Osteoblast (primary cell): ENCODE measurements at regions not wholly inside any gene's neighbourhood (a gene's known extent, or its start where the extent isn't known, plus 50 kb on each side); places are given as distances from the start of the nearest gene placed in this dataset.
A peak's percentile ranks its signal among the peaks of the same experiment; 100 is the strongest.

Experiments
- DNase-seq: peaks from one replicate; pipeline ENCODE4 v3.0.0; 2011; ENCODE audit warnings: low spot score, mixed read lengths; ENCODE audit not compliant: insufficient read length; ENCODE audit errors: missing footprints
- H2AFZ ChIP-seq: 2 replicates; pipeline ENCODE4 v1.6.0; 2011; ENCODE audit warnings: mild to moderate bottlenecking, low read length
- H3K27ac ChIP-seq: 2 replicates; pipeline ENCODE4 v1.5.1; 2011; ENCODE audit warnings: mild to moderate bottlenecking, low read depth, low read length, moderate library complexity
- H3K27me3 ChIP-seq: 2 replicates; pipeline ENCODE4 v1.6.0; 2012; ENCODE audit warnings: mild to moderate bottlenecking, control low read depth, inconsistent platforms, low read length, moderate library complexity; ENCODE audit not compliant: insufficient read depth
- H3K36me3 ChIP-seq: 2 replicates; pipeline ENCODE4 v1.5.1; 2011; ENCODE audit warnings: mild to moderate bottlenecking, low read length, control low read depth, moderate library complexity; ENCODE audit not compliant: insufficient read depth
- H3K4me1 ChIP-seq: 2 replicates; pipeline ENCODE4 v1.5.1; 2011; ENCODE audit warnings: mild to moderate bottlenecking, low read length, control low read depth, moderate library complexity; ENCODE audit not compliant: insufficient read depth
- H3K4me2 ChIP-seq: 2 replicates; pipeline ENCODE4 v1.6.0; 2011; ENCODE audit warnings: mild to moderate bottlenecking, low read length; ENCODE audit not compliant: insufficient read depth
- H3K4me3 ChIP-seq: fragments of 200-600 bp; sonication (generic); 3 replicates; pipeline ENCODE4 v1.5.1; 2012; ENCODE audit warnings: mild to moderate bottlenecking, low read length, inconsistent platforms; ENCODE audit not compliant: insufficient read depth
- H3K79me2 ChIP-seq: 2 replicates; pipeline ENCODE4 v1.6.0; 2012; ENCODE audit warnings: mild to moderate bottlenecking, low read length, control low read depth, inconsistent platforms; ENCODE audit not compliant: insufficient read depth
- H3K9me3 ChIP-seq: 2 replicates; pipeline ENCODE4 v1.5.1; 2011; ENCODE audit warnings: low read depth, low read length, control low read depth
- H4K20me1 ChIP-seq: 2 replicates; pipeline ENCODE4 v1.6.0; 2012; ENCODE audit warnings: mild to moderate bottlenecking, low read length, control low read depth; ENCODE audit not compliant: insufficient read depth
- TF ChIP-seq, protein P1 (sequence below): IDR thresholded peaks from 2 replicates; pipeline ENCODE4 v1.5.1; 2011; ENCODE audit warnings: mild to moderate bottlenecking, low read depth, low read length, moderate library complexity; ENCODE audit errors: extremely low read depth

DNA sequence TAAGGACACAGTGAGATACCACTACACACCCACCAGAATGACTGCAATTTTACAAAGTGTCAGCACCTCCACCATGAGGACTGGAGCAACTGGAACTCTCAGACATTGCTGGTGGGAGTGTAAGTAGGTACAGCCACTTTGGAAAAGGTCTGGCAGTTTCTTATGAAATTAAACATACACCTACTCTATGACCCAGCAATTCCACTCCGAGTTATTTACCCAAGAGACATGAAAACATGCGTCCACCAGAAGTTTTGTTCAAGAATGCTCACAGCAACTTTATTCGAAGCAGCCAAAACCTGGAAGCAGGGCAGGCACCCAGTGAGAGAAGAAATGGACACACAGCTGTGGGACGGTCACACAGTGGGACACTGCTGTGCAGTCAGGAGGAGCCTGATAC lies 384.0 kb downstream of the SOX9 start:
- Histone ChIP-seq H3K4me2 (no peak overlapping the region), H3K27me3 (no peaks in the 10 kb centered on the region), H3K36me3 (no peaks in the 10 kb centered on the region), H3K79me2 (peaks cover 17% of the 10 kb centered on the region), H2AFZ (no peak overlapping the region), H3K4me3 (no peak overlapping the region), H3K4me1 (peaks cover 5% of the 10 kb centered on the region), H3K9me3 (no peaks in the 10 kb centered on the region), H3K27ac (no peak overlapping the region), H4K20me1 (no peaks in the 10 kb centered on the region)
- TF ChIP-seq, protein P1, sequence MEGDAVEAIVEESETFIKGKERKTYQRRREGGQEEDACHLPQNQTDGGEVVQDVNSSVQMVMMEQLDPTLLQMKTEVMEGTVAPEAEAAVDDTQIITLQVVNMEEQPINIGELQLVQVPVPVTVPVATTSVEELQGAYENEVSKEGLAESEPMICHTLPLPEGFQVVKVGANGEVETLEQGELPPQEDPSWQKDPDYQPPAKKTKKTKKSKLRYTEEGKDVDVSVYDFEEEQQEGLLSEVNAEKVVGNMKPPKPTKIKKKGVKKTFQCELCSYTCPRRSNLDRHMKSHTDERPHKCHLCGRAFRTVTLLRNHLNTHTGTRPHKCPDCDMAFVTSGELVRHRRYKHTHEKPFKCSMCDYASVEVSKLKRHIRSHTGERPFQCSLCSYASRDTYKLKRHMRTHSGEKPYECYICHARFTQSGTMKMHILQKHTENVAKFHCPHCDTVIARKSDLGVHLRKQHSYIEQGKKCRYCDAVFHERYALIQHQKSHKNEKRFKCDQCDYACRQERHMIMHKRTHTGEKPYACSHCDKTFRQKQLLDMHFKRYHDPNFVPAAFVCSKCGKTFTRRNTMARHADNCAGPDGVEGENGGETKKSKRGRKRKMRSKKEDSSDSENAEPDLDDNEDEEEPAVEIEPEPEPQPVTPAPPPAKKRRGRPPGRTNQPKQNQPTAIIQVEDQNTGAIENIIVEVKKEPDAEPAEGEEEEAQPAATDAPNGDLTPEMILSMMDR = no peak
- no peak for DNase-seq

DNA sequence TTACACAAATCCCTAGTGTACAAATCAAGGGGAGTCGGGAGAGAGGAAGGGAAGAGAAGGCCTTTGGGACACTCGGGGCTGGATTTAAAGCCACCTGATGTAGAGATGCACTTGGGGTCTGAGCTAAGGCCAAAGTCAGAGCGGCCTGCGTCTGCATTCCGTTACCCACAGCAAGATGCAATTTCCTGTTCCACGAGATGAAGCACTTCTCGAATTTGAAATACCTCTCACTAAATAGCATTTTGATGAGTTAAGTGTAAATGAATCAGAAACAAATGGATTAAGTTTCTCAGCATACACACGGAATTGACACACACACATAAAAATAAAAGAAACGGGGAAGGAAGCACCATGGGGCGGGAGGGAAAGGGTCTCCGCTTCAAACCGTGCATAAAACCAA lies 386.0 kb downstream of the SOX9 start:
- Histone ChIP-seq H4K20me1 (no peaks in the 10 kb centered on the region), H3K27me3 (no peaks in the 10 kb centered on the region), H3K4me1 (peaks cover 11% of the 10 kb centered on the region), H3K27ac (no peak overlapping the region), H3K36me3 (no peaks in the 10 kb centered on the region), H2AFZ (no peak overlapping the region), H3K9me3 (no peaks in the 10 kb centered on the region), H3K4me2 (no peak overlapping the region), H3K4me3 (no peak overlapping the region), H3K79me2 (peaks cover 12% of the 10 kb centered on the region)
- no peak for DNase-seq
- TF ChIP-seq, protein P1 = no peak

DNA sequence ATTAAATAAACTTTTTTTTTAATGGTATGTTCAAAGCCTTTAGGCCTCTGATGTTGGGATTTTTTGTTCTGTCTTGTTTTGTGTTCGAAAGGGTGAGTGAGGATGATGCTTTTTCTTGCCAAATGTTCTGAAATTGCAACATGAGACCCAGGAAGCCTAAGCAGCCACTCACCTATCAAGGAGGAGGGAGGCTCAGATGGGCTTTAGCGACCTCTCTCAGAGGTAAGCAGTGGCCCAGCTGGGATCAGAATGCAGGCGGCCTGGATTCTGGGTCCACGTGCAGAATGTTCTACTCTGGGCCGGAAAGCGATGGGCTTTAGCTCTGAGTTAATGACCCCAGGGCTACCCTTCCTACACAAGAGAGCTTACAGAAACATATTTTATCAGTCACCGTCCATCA lies 386.6 kb downstream of the SOX9 start:
- Histone ChIP-seq H3K4me2 (no peak overlapping the region), H3K79me2 (peaks cover 12% of the 10 kb centered on the region), H3K4me1 (peaks cover 6% of the 10 kb centered on the region), H4K20me1 (peaks cover 2% of the 10 kb centered on the region), H3K27me3 (no peaks in the 10 kb centered on the region), H3K9me3 (no peaks in the 10 kb centered on the region), H2AFZ (no peak overlapping the region), H3K36me3 (no peaks in the 10 kb centered on the region), H3K27ac (no peak overlapping the region), H3K4me3 (no peak overlapping the region)
- DNase-seq = no peak
- TF ChIP-seq, protein P1 = no peak

DNA sequence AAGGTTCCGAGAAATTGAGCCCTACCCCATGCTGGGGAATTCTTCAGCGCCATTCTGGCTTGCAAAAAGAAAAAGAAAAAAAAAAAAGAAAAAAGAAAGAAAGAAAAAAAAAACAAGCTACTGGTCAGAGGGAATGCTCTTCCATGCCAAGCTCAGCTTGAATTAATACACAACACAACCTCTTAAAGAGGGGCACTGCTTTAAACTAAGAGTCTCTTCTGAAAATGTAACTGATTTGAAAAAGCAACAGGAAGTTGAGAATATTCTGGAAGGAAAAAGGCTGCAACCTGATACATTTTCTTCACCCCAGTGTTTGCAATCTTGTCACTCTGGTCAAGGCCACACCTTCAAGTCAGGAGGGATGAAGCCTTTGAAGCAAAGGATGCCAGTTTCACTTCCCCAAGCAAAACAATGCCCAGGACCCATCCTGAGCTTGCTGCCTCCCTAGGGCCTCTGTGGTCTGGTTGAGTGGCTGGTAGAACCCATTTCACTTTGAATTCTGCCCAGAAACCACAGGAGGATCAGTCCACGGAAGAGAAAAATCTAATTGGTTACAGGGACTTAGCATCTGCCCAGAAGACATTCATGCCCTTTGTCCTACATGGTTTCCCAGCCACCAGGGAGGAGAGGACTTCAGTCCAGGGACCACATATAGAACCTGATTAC lies 389.7 kb downstream of the SOX9 start:
- TF ChIP-seq, protein P1 = no peak
- peak overlapping the region; percentile 49 for H2AFZ ChIP-seq
- H3K36me3 ChIP-seq = no peaks in the 10 kb centered on the region
- DNase-seq = no peak
- no peaks in the 10 kb centered on the region for H3K9me3 ChIP-seq
- no peak overlapping the region for H3K27ac ChIP-seq
- H4K20me1 ChIP-seq = peaks cover 13% of the 10 kb centered on the region
- H3K27me3 ChIP-seq = no peaks in the 10 kb centered on the region
- H3K79me2 ChIP-seq = peaks cover 18% of the 10 kb centered on the region
- peaks cover 17% of the 10 kb centered on the region for H3K4me1 ChIP-seq
- peak overlapping the region; percentile 14 for H3K4me3 ChIP-seq
- peak overlapping the region; percentile 62 for H3K4me2 ChIP-seq
